IMR-90 (cell line): ENCODE measurements at regions not wholly inside any gene's neighbourhood (a gene's known extent, or its start where the extent isn't known, plus 50 kb on each side); places are given as distances from the start of the nearest gene placed in this dataset.

Experiments
- ATAC-seq: fragments of 200-7000 bp; cut with Tn5 transposase; 2 replicates; pipeline ENCODE4 v1.9.1; 2020; ENCODE audit warnings: low read depth, mild to moderate bottlenecking, moderate library complexity
- BruUV-seq: library from RNA; stranded (reverse); fragments of 400-500 nt; replicated peaks from 2 replicates; lab custom pipeline; 2021; lab: Mats Ljungman, UMichigan
- CTCF ChIA-PET: fragments of 300-600 bp; formaldehyde crosslinking; extraction: SDS; loops from one replicate; lab custom pipeline; 2021; ENCODE audit warnings: antibody characterized with exemption; lab: Yijun Ruan, JAX
- POLR2A ChIA-PET: fragments of 300-600 bp; sonication (Branson Sonifier 250); formaldehyde crosslinking; loops from one replicate; lab custom pipeline; 2022; ENCODE audit warnings: antibody characterized with exemption; ENCODE audit not compliant: unreplicated experiment; lab: Charles Lee
- DNase-seq: peaks from one replicate; pipeline ENCODE4 v3.0.0; 2013
- H2AFZ ChIP-seq: replicated peaks from 2 replicates; pipeline ENCODE3; 2013; ENCODE audit warnings: low read length, mild to moderate bottlenecking; ENCODE audit not compliant: poor library complexity
- H2AK5ac ChIP-seq: 2 replicates; pipeline ENCODE4 v1.6.1; 2013; ENCODE audit warnings: low read depth, low read length, inconsistent platforms
- H2AK9ac ChIP-seq: replicated peaks from 2 replicates; pipeline ENCODE3; 2013; ENCODE audit warnings: mild to moderate bottlenecking, low read depth, low read length, moderate library complexity; ENCODE audit not compliant: poor library complexity
- H2BK120ac ChIP-seq: 2 replicates; pipeline ENCODE4 v1.6.1; 2013; ENCODE audit warnings: low read depth, low read length, inconsistent platforms
- H2BK15ac ChIP-seq: 3 replicates; pipeline ENCODE4 v1.6.1; 2013; ENCODE audit warnings: low read depth, low read length, inconsistent platforms
- H2BK20ac ChIP-seq: 2 replicates; pipeline ENCODE4 v1.6.1; 2013; ENCODE audit warnings: low read depth, mild to moderate bottlenecking, inconsistent platforms, low read length, moderate library complexity
- H2BK5ac ChIP-seq: 2 replicates; pipeline ENCODE4 v1.6.1; 2013; ENCODE audit warnings: mild to moderate bottlenecking, low read depth, low read length, inconsistent platforms; ENCODE audit not compliant: poor library complexity, severe bottlenecking
- H3K14ac ChIP-seq: replicated peaks from 2 replicates; pipeline ENCODE4 v1.6.1; 2013; ENCODE audit warnings: low read depth, low read length, inconsistent platforms
- H3K18ac ChIP-seq: 2 replicates; pipeline ENCODE4 v1.6.1; 2013; ENCODE audit warnings: low read depth, low read length, control low read depth
- H3K23ac ChIP-seq: 2 replicates; pipeline ENCODE4 v1.6.1; 2013; ENCODE audit warnings: low read depth, low read length, inconsistent platforms
- H3K27ac ChIP-seq: 2 replicates; pipeline ENCODE4 v1.5.1; 2013; ENCODE audit warnings: mild to moderate bottlenecking, control low read depth, low read length; ENCODE audit not compliant: insufficient read depth
- H3K27me3 ChIP-seq: 2 replicates; pipeline ENCODE4 v1.6.1; 2013; ENCODE audit warnings: low read length; ENCODE audit not compliant: control insufficient read depth, insufficient read depth
- H3K36me3 ChIP-seq: 2 replicates; pipeline ENCODE4 v1.6.1; 2013; ENCODE audit warnings: low read length, mixed read lengths; ENCODE audit not compliant: control insufficient read depth, insufficient read depth
- H3K4ac ChIP-seq: 2 replicates; pipeline ENCODE4 v1.6.1; 2013; ENCODE audit warnings: low read depth, low read length, inconsistent platforms
- H3K4me1 ChIP-seq: 2 replicates; pipeline ENCODE4 v1.6.1; 2013; ENCODE audit warnings: low read length, mixed read lengths; ENCODE audit not compliant: control insufficient read depth, insufficient read depth
- H3K4me2 ChIP-seq: 2 replicates; pipeline ENCODE4 v1.6.1; 2013; ENCODE audit warnings: low read depth, mild to moderate bottlenecking, control low read depth, low read length, moderate library complexity
- H3K4me3 ChIP-seq: 2 replicates; pipeline ENCODE4 v1.5.1; 2013; ENCODE audit warnings: low read depth, mild to moderate bottlenecking, control low read depth, low read length, moderate library complexity; ENCODE audit not compliant: insufficient read depth
- H3K56ac ChIP-seq: 2 replicates; pipeline ENCODE4 v1.6.1; 2013; ENCODE audit warnings: low read length, inconsistent platforms; ENCODE audit not compliant: insufficient read depth; ENCODE audit errors: extremely low read depth
- H3K79me1 ChIP-seq, 2 experiments: 2 replicates each; pipeline ENCODE4 v1.6.1; 2013; ENCODE audit warnings: low read length in 2 of 2, inconsistent platforms in 1 of 2, low read depth in 1 of 2
- H3K9ac ChIP-seq: 2 replicates; pipeline ENCODE4 v1.6.1; 2013; ENCODE audit warnings: low read depth, low read length, control low read depth
- H3K9me1 ChIP-seq: 2 replicates; pipeline ENCODE4 v1.6.1; 2013; ENCODE audit warnings: low read length, inconsistent platforms; ENCODE audit not compliant: insufficient read depth
- H3K9me3 ChIP-seq: 2 replicates; pipeline ENCODE4 v1.6.1; 2013; ENCODE audit warnings: low read length; ENCODE audit not compliant: control insufficient read depth, insufficient read depth
- H4K20me1 ChIP-seq: 2 replicates; pipeline ENCODE4 v1.6.1; 2013; ENCODE audit warnings: low read length, inconsistent platforms; ENCODE audit not compliant: insufficient read depth
- H4K5ac ChIP-seq: 2 replicates; pipeline ENCODE4 v1.6.1; 2013; ENCODE audit warnings: mild to moderate bottlenecking, low read depth, low read length, control low read depth
- H4K8ac ChIP-seq, 2 experiments: 2 replicates each; pipeline ENCODE4 v1.6.1; 2013; ENCODE audit warnings: low read depth in 2 of 2, low read length in 2 of 2, control low read depth in 1 of 2, inconsistent platforms in 1 of 2
- H4K91ac ChIP-seq: 2 replicates; pipeline ENCODE4 v1.6.1; 2013; ENCODE audit warnings: low read depth, low read length, inconsistent platforms; ENCODE audit not compliant: insufficient read depth
- CEBPB ChIP-seq: IDR thresholded peaks from 2 replicates; pipeline ENCODE4 v1.6.1; 2012; ENCODE audit warnings: low read depth, low read length, improper control_type of control experiment
- CHD1 ChIP-seq: IDR thresholded peaks from 2 replicates; pipeline ENCODE4 v1.6.1; 2012; ENCODE audit warnings: low read depth, low read length, improper control_type of control experiment
- CTCF ChIP-seq: conservative IDR thresholded peaks from 2 replicates; pipeline ENCODE4 v1.5.1; 2012; ENCODE audit warnings: mild to moderate bottlenecking, low read depth, low read length, improper control_type of control experiment
- ELK1 ChIP-seq: fragments of 150-350 bp; IDR thresholded peaks from 2 replicates; pipeline ENCODE4 v1.6.1; 2016; ENCODE audit warnings: low read depth, mild to moderate bottlenecking, low read length, moderate library complexity, borderline replicate concordance
- MAFK ChIP-seq: IDR thresholded peaks from 2 replicates; pipeline ENCODE4 v1.6.1; 2012; ENCODE audit warnings: low read depth, low read length, improper control_type of control experiment
- MXI1 ChIP-seq: IDR thresholded peaks from 2 replicates; pipeline ENCODE4 v1.6.1; 2012; ENCODE audit warnings: low read depth, mild to moderate bottlenecking, low read length, moderate library complexity, borderline replicate concordance
- POLR2A ChIP-seq: IDR thresholded peaks from 2 replicates; pipeline ENCODE4 v1.6.1; 2012; ENCODE audit warnings: mild to moderate bottlenecking, low read depth, low read length
- RAD21 ChIP-seq: IDR thresholded peaks from 2 replicates; pipeline ENCODE4 v1.6.1; 2012; ENCODE audit warnings: low read length, improper control_type of control experiment
- RCOR1 ChIP-seq: IDR thresholded peaks from 2 replicates; pipeline ENCODE4 v1.6.1; 2012; ENCODE audit warnings: mild to moderate bottlenecking, low read length, improper control_type of control experiment; ENCODE audit not compliant: insufficient replicate concordance
- RFX5 ChIP-seq: IDR thresholded peaks from 2 replicates; pipeline ENCODE4 v1.8.0; 2012; ENCODE audit warnings: low read depth, mild to moderate bottlenecking, low read length, moderate library complexity
- USF2 ChIP-seq: fragments of 150-350 bp; IDR thresholded peaks from 2 replicates; pipeline ENCODE4 v1.6.1; 2017; ENCODE audit warnings: mild to moderate bottlenecking, antibody characterized with exemption, low read length, low read depth
- WGBS, 2 experiments: methylation state at CpG; one replicate each; pipeline versions ENCODE4 v1.1.5 to v1.1.7; 2013; ENCODE audit warnings: missing lambda C conversion rate in 2 of 2; ENCODE audit not compliant: insufficient read length in 1 of 2; ENCODE audit errors: extremely low coverage in 2 of 2; 5-methylcytosine and 5-hydroxymethylcytosine counted together
- dilution Hi-C: fragments of 300-500 bp; cut with HindIII; formaldehyde crosslinking; loops from one replicate; pipeline ENCODE4 v1.14.3; 2018; ENCODE audit warnings: low sequenced_read_pairs; ENCODE audit not compliant: unreplicated experiment
- in situ Hi-C: fragments of 300-500 bp; cut with MboI; formaldehyde crosslinking; loops from 3 replicates; pipeline ENCODE4 v1.14.3; 2019; ENCODE audit warnings: low sequenced_read_pairs, inconsistent platforms, mixed read lengths
- intact Hi-C: fragments of 100-400 bp; cut with micrococcal nuclease; formaldehyde crosslinking; loops from 2 replicates; pipeline ENCODE4 v1.10.0; 2022

GRCh38 chr11:17129003-17129402 lies 51.5 kb upstream of the RPS13 start:
- no peak overlapping the region for H2AK9ac ChIP-seq
- no peak overlapping the region for H3K9ac ChIP-seq
- TF ChIP-seq MAFK, result no peak
- TF ChIP-seq USF2, result no peak
- TF ChIP-seq RCOR1, result no peak
- TF ChIP-seq POLR2A, result no peak
- TF ChIP-seq CHD1, result no peak
- TF ChIP-seq CTCF, result no peak
- TF ChIP-seq CEBPB, result no peak
- TF ChIP-seq RAD21, result no peak
- no peak for TF ChIP-seq ELK1
- TF ChIP-seq RFX5, result no peak
- TF ChIP-seq MXI1, result no peak
- DNase-seq, result peak; percentile 60
- H3K36me3 ChIP-seq, result peaks cover 8% of the 10 kb centered on the region
- H2BK120ac ChIP-seq, result no peak overlapping the region
- H3K9me3 ChIP-seq, result no peaks in the 10 kb centered on the region
- H2AK5ac ChIP-seq, result no peak overlapping the region
- no peak overlapping the region for H2BK20ac ChIP-seq
- no peak overlapping the region for H4K8ac ChIP-seq
- no peak overlapping the region for H4K91ac ChIP-seq
- no peak overlapping the region for H3K4me3 ChIP-seq
- H2BK5ac ChIP-seq, result no peak overlapping the region
- CTCF ChIA-PET, result no interaction called here
- no peak overlapping the region for H4K5ac ChIP-seq
- H3K23ac ChIP-seq, result no peak overlapping the region
- no peak overlapping the region for H2BK15ac ChIP-seq
- intact Hi-C loops (no loop called here), in situ Hi-C loops (no loop called here), dilution Hi-C loops (no loop called here)
- ATAC-seq, result peak; percentile 29; the same call in 1 of the 2 replicates
- no peaks in the 10 kb centered on the region for H3K27me3 ChIP-seq
- no peak overlapping the region for H3K56ac ChIP-seq
- no peak overlapping the region for H3K4ac ChIP-seq
- H2AFZ ChIP-seq, result no peak overlapping the region
- H3K9me1 ChIP-seq, result no peaks in the 10 kb centered on the region
- BruUV-seq, result no TSS peak
- no peaks in the 10 kb centered on the region for H3K79me1 ChIP-seq
- H4K20me1 ChIP-seq, result no peaks in the 10 kb centered on the region
- no peak overlapping the region for H3K27ac ChIP-seq
- WGBS, 2 experiments, result no CpG with 5 or more reads among the region's 3 CpGs
- no peaks in the 10 kb centered on the region for H3K4me1 ChIP-seq
- no peak overlapping the region for H3K14ac ChIP-seq
- no peak overlapping the region for H3K4me2 ChIP-seq
- no peak overlapping the region for H3K18ac ChIP-seq
- POLR2A ChIA-PET, result no interaction called here
